GM18861 (cell line): ENCODE measurements at regions not wholly inside any gene's neighbourhood (a gene's known extent, or its start where the extent isn't known, plus 50 kb on each side); places are given as distances from the start of the nearest gene placed in this dataset.

Experiments used
- ATAC-seq: cut with Tn5 transposase; IDR thresholded peaks from one replicate; pipeline ENCODE4 v1.9.1; 2021; ENCODE audit not compliant: unreplicated experiment

DNA sequence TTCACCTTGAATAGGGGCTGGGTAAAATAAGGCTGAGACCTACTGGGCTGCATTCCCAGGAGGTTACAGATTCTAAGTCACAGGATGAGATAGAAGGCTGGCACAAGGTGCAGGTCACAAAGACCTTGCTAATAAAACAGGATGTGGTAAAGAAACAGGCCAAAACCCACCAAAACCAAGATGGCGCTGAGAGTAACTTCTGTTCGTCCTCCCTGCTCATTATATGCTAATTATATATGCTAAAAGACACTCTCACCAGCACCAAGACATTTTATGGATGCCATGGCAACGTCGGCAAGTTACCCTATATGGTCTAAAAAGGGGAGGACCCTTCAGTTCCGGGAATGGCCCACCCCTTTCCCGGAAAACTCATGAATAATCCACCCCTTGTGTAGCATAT is 711.5 kb upstream of the KLHL29 start:
- ATAC-seq = no peak

GRCh38 chr2:22683914-22684313 is 701.1 kb upstream of the KLHL29 start:
- no peak for ATAC-seq

DNA sequence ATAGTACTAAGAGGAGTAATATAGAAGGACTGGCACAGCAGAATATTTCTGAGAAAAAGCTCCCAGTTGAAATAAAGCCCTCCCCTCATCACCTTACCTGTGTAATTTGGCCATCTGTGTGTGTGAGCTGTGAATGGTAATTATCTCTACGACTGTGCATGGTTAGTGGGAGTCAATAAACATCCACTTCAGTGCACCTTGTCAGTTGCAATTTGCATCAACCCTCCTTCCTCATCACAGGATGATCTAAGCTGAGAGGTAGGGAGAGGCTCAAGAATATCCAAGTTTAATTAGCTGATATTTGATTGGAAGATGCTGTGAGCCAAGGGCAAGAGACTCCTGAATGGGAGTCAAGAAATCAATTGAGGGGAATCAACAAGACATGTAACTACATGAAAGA is 694.9 kb upstream of the KLHL29 start:
- no peak for ATAC-seq

DNA sequence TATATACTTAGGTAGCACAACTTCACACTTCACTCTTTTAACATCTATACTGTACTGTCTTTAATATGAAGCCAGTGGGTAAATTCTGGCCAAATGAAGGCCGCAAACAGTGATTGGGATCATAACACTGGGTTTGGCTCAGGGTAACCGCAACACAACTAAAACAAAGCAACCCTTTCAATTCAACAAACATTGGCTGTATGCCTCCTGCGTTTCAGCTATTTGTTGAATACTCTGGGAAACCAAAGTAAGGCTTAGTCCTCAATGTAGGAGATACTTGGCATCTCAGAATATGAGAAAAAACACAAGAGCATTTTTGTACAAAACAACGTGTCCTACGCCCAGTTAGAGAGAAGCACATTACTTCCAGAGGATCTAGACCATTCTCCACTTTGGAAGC is 693.3 kb upstream of the KLHL29 start:
- ATAC-seq = no peak

GRCh38 chr2:22692746-22693145 is 692.2 kb upstream of the KLHL29 start:
- no peak for ATAC-seq

GRCh38 chr2:22694300-22694699 is 690.7 kb upstream of the KLHL29 start:
- no peak for ATAC-seq

DNA sequence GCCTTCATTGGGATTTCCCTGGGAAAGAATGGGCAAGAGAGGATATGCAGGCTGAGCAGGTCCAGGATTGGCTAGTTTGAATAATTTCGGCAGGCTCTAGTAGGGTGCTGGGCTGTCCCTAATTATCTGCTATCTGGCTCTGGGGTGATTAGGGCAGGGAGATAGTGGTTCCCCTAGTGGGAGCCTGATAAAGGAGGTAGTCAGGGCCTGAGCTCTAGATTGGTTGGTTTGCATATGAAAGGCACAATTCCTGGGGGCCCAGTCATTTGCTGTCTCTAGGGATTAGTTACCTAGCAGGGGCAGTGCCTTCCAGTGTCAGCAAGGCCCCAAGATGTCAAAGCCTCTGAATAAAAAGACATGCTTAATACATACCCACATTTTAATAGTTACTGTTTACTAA is 690.1 kb upstream of the KLHL29 start:
- no peak for ATAC-seq

- no peak for ATAC-seq
Measured at GRCh38 chr2:22697054-22697788, 687.8 kb upstream of the KLHL29 start.

- no peak for ATAC-seq
Measured at GRCh38 chr2:22701561-22702160, 683.3 kb upstream of the KLHL29 start.

- ATAC-seq = no peak
Measured at GRCh38 chr2:22703286-22703920, 681.6 kb upstream of the KLHL29 start.

DNA sequence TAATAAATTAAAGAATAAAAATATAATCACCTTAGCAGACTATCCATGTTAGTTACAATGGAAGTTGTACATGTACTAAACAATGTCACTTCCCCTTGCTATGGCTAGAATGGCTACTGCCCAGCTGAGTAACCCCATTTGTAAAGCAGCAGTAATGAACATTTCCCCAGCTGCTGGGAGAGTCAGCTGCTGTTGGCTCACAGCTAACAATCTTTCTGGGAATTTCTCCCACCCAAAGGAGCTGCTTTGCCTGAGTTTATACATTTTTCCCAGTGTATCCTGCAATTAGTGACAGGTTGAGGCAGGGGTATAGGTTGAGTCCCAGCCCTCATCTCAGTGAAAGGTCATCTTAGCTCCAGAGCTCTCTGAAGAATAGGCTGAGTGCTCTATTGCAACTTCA is 665.6 kb upstream of the KLHL29 start:
- ATAC-seq = no peak

DNA sequence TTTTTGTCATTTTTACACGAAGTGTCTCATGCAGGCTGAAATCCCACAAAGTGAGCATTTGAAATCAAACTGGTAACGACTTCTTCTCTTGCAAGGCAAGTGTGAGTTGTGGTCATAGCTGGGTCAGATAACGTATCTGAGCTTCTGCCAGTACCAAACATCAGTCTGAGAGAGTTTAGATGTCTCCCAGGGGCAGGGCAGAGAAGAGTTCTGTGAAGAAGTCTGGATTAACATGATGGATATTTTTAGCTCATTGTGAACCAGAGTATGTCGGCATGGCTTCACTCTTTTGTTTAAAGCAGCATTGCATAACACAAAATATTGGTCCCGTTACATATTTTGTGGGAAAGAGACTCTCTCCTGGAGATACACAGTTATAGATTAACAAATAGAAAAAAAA is 655.5 kb upstream of the KLHL29 start:
- no peak for ATAC-seq

DNA sequence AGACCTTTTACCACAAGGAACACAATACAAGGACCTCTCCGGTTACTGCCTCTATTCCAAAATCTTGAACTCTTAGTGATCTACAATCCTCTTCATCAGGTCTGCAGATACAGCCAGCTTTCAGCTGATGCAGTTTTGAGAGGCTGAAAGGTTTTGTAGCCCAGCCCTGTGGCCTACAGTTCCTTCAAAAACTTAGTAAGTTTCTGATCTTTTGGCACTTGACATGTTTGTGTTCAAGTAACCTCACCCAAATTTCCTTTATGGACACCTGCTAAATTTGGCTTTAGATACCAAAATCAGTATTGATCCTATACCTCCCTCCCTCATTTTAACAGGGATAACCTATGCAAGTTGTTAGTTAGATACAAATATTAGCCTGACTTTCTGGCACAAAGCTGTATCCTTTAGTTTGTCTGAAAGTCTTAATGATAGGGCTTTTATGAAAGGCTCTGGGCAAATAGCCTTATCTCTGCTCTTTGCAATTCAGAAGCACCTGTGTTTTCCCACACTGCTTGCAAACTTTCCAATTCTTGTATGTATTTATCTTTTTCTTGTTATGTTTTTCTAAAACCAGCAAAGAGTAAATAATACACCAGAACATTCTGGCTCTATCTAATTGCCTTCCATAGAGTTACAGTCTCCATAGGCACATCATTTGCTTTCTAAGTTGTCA is 650.5 kb upstream of the KLHL29 start:
- no peak for ATAC-seq

GRCh38 chr2:22737144-22737543 is 647.8 kb upstream of the KLHL29 start:
- ATAC-seq = no peak

DNA sequence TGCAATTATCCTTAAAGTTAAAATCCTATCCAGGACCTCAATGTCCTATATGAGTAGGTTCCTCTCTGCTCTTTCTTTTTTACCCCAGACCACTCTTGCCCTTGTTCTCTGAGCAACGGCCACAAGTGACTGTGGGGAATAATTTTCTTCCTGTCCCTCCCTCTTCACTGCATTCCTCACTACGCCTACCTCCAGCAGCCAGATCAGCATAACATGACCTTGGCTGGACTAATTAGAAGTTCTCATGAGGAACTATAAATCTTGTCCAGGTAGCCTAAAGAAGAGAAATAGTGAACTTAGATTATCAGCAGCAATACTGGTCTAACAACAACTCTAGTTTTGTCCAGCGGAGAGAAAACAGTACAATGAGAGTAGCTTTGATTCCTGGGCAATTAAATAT is 643.8 kb upstream of the KLHL29 start:
- no peak for ATAC-seq

DNA sequence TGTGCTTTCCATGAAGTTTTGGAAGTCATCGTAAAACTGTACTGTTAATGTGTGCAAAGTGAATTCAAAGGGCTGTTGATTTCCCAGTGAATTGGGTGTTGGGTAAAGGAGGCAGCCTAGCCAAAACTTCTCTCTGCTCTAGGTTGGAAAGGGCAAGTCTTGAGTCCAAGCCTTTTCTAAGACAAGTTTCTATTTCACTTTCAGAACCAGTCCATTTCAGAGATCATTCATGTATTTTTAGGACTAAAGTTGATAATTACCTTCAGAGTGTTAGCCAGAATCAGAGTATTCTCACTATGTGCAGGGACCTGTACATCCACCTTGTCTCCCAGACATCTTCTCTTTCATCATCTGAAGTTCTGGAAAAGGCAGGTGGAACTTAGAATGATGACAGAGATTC is 636.1 kb upstream of the KLHL29 start:
- peak; percentile 91 for ATAC-seq

GRCh38 chr2:22753476-22753875 is 631.5 kb upstream of the KLHL29 start:
- no peak for ATAC-seq

GRCh38 chr2:22756276-22757043 is 628.5 kb upstream of the KLHL29 start:
- no peak for ATAC-seq

- no peak for ATAC-seq
Measured at GRCh38 chr2:22769497-22769896, 615.5 kb upstream of the KLHL29 start.

DNA sequence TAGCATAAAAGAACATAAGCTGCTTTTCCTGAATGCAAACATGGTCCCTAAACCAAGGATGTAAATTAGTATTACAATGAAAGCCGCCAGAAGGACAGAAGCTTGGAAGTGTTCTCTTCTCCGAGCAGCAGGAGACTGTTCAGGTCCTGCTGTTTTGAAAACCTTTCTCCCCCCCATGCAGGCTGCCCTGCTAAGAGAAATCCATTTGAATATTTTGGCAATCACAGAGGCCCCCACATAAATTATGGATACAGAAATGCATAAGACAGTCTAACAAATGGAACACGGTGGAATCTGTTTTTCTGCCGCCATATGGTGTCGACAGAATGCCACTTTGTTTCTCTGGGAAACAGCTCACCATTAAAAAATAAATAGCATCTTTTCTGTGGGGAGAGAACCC is 600.4 kb upstream of the KLHL29 start:
- no peak for ATAC-seq

DNA sequence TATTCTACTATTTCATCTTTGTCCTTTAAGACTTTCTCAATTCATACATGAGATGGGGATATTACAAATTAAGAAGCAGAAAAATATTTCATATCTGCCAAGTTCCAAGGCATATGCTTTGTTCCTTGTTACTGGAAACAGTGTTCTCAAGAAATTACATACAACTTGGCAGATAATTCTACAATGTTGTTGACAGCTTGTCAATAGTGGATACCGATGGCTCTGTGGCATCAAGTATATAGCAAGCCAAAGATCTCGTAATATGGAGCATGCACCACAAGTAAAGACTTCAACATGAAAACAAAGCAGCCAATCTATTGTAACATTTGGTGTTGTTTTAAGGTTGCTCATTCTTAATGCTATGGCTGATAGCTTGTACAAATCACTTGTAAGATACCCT is 598.2 kb upstream of the KLHL29 start:
- ATAC-seq = no peak
